Type B pancreatic cell (in vitro differentiated cells): ENCODE measurements at regions not wholly inside any gene's neighbourhood (a gene's known extent, or its start where the extent isn't known, plus 50 kb on each side); places are given as distances from the start of the nearest gene placed in this dataset.

Source experiments
- DNase-seq: peaks from one replicate; pipeline ENCODE4 v3.0.0; 2021; ENCODE audit warnings: mixed read lengths; ENCODE audit not compliant: unreplicated experiment; ENCODE audit errors: extremely low spot score
- H3K27ac Mint-ChIP-seq: 2 replicates; pipeline ENCODE4 v1.8.0; 2021; ENCODE audit warnings: mild to moderate bottlenecking, mixed read lengths
- H3K27me3 Mint-ChIP-seq: 2 replicates; pipeline ENCODE4 v1.8.0; 2021; ENCODE audit warnings: mixed read lengths
- H3K36me3 Mint-ChIP-seq: 2 replicates; pipeline ENCODE4 v1.8.0; 2021; ENCODE audit warnings: mixed read lengths
- H3K4me1 Mint-ChIP-seq: one replicate; pipeline ENCODE4 v1.8.0; 2021; ENCODE audit warnings: mixed read lengths; ENCODE audit not compliant: unreplicated experiment
- H3K4me3 Mint-ChIP-seq: 2 replicates; pipeline ENCODE4 v1.8.0; 2021; ENCODE audit warnings: mild to moderate bottlenecking, mixed read lengths
- H3K9me3 Mint-ChIP-seq: 2 replicates; pipeline ENCODE4 v1.8.0; 2021; ENCODE audit warnings: mixed read lengths
- CTCF ChIP-seq: fragments of 200-600 bp; sonication (generic); conservative IDR thresholded peaks from 2 replicates; pipeline ENCODE4 v1.5.0; 2021; ENCODE audit warnings: antibody characterized with exemption, mild to moderate bottlenecking

DNA sequence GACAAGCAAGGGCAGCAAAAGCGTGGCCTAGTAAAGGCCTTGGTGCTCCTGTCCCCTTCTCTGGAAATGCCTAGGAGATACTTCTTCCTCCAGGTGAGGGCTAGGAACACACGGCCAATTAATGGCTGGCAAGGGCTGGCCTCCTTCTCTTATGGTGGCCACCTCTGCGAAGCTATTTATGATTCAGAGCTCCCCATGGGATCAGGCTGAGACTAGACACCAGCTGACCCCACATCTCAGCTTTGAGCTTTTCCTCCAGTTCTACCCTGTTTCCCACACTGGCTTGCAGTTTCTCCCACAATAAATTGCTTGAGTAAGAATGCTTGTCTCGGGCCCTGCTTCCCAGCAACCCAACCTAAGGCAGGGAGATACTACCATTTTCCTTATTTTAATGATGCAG lies 53.7 kb downstream of the CAMK2N1 start:
- Mint-ChIP-seq H3K27ac (no peak overlapping the region), H3K36me3 (no peaks in the 10 kb centered on the region), H3K4me3 (no peak overlapping the region), H3K4me1 (no peaks in the 10 kb centered on the region), H3K27me3 (peaks cover 60% of the 10 kb centered on the region), H3K9me3 (no peaks in the 10 kb centered on the region)
- no peak for TF ChIP-seq CTCF
- DNase-seq: no peak

- no peaks in the 10 kb centered on the region for H3K36me3 Mint-ChIP-seq
Observed at GRCh38 chr1:20431176-20431460, 54.9 kb downstream of the CAMK2N1 start.

DNA sequence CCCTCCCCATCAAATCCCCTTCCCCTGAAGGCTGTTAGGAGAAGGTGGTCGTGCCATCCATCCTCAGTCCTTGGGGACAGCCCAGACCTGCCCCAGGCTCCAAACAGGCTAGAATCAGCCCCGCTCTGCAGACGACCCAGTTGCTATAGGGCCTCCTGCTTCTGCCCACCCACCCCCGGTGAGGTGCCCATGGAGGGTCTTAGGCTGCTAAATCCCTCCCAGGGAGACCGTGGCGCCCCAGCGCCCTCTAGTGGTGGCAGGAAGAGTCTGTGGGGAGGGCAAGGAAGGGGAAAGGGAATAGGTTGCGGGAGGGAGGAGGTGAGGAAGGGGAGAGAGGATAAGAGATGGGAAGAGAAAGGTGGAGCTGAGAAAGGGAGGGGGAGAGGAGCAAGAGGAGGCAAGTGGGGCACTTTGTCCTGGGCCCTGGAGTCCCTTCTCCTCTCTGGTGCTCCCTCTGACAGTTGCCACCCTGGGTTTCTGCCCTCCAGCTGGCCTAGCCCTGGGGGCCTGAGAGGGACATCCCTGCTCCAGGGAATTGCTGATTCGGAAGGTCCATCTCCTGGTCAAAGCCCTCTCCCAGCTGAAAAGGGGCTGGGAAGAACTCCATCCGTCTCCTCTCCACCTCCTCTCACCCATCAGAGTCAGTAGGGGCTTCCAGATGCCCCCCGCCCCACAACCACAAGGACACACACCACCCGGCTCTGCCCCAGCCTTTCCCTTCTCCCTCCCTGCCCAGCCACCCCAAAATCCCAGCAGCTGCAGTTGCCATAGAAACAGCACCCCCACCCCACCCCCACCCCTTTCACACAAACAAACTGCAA lies 55.4 kb downstream of the CAMK2N1 start:
- TF ChIP-seq CTCF: peak; percentile 80
- H3K27me3 Mint-ChIP-seq: peaks cover 60% of the 10 kb centered on the region
- no peaks in the 10 kb centered on the region for H3K9me3 Mint-ChIP-seq
- no peaks in the 10 kb centered on the region for H3K4me1 Mint-ChIP-seq
- H3K4me3 Mint-ChIP-seq: no peak overlapping the region
- no peak for DNase-seq
- no peak overlapping the region for H3K27ac Mint-ChIP-seq
- H3K36me3 Mint-ChIP-seq: no peaks in the 10 kb centered on the region

More at GRCh38 chr1:20431176-20431460, 54.9 kb downstream of the CAMK2N1 start:
- no peak for TF ChIP-seq CTCF
- H3K27me3 Mint-ChIP-seq: peaks cover 62% of the 10 kb centered on the region
- H3K27ac Mint-ChIP-seq: no peak overlapping the region
- no peaks in the 10 kb centered on the region for H3K9me3 Mint-ChIP-seq
- H3K4me3 Mint-ChIP-seq: no peak overlapping the region
- no peaks in the 10 kb centered on the region for H3K4me1 Mint-ChIP-seq
- no peak for DNase-seq

- TF ChIP-seq CTCF: no peak
- Mint-ChIP-seq H3K9me3 (no peaks in the 10 kb centered on the region), H3K4me1 (no peaks in the 10 kb centered on the region), H3K36me3 (no peaks in the 10 kb centered on the region), H3K27me3 (peaks cover 47% of the 10 kb centered on the region), H3K4me3 (no peak overlapping the region), H3K27ac (no peak overlapping the region)
- no peak for DNase-seq
Observed at GRCh38 chr1:20429296-20429695, 56.7 kb downstream of the CAMK2N1 start.

GRCh38 chr1:20428841-20429240 lies 57.2 kb downstream of the CAMK2N1 start:
- no peak overlapping the region for H3K27ac Mint-ChIP-seq
- no peak for TF ChIP-seq CTCF
- H3K4me1 Mint-ChIP-seq: no peaks in the 10 kb centered on the region
- no peaks in the 10 kb centered on the region for H3K9me3 Mint-ChIP-seq
- no peak for DNase-seq
- no peak overlapping the region for H3K4me3 Mint-ChIP-seq
- no peaks in the 10 kb centered on the region for H3K36me3 Mint-ChIP-seq
- peaks cover 44% of the 10 kb centered on the region for H3K27me3 Mint-ChIP-seq
